ENCODE measurements at regions not wholly inside any gene's neighbourhood (a gene's known extent, or its start where the extent isn't known, plus 50 kb on each side); places are given as distances from the start of the nearest gene placed in this dataset.

- Histone ChIP-seq H3K4me3 (ENCODE audit: insufficient read length, low read depth) (no peak overlapping the region), H3K4me1 (ENCODE audit: insufficient read depth, insufficient read length) (no peaks in the 10 kb centered on the region), H3K27me3 (ENCODE audit: insufficient read depth, insufficient read length) (no peaks in the 10 kb centered on the region), H3K9me3 (ENCODE audit: insufficient read depth, low read length) (no peaks in the 10 kb centered on the region), H3K36me3 (ENCODE audit: insufficient read depth, insufficient read length, low read length) (no peaks in the 10 kb centered on the region), H3K9ac (ENCODE audit: insufficient read length, low read depth) (no peak overlapping the region)
- DNase-seq (ENCODE audit: low read depth, low spot score) = no peak
- no peak for TF ChIP-seq SUZ12 (IDR thresholded peaks at IDR 0.05; ENCODE audit: extremely low read depth, insufficient read depth, insufficient read length)
- no peak for TF ChIP-seq YY1 (IDR thresholded peaks at IDR 0.05; ENCODE audit: insufficient read depth, insufficient read length)
- TF ChIP-seq ZNF274 (IDR thresholded peaks at IDR 0.05; ENCODE audit: low read depth, low read length) = no peak
These were observed 148.0 kb downstream of the ASB1 start for GRCh38 chr2:238574490-238575271.

- no peaks in the 10 kb centered on the region for H3K4me1 ChIP-seq (ENCODE audit: insufficient read depth, insufficient read length)
- H3K4me3 ChIP-seq (ENCODE audit: insufficient read length, low read depth) = no peak overlapping the region
- H3K27me3 ChIP-seq (ENCODE audit: insufficient read depth, insufficient read length) = no peaks in the 10 kb centered on the region
- no peaks in the 10 kb centered on the region for H3K9me3 ChIP-seq (ENCODE audit: insufficient read depth, low read length)
- TF ChIP-seq SUZ12 (IDR thresholded peaks at IDR 0.05; ENCODE audit: extremely low read depth, insufficient read depth, insufficient read length) (no peak), YY1 (IDR thresholded peaks at IDR 0.05; ENCODE audit: insufficient read depth, insufficient read length) (no peak), ZNF274 (IDR thresholded peaks at IDR 0.05; ENCODE audit: low read depth, low read length) (no peak)
- DNase-seq (ENCODE audit: low read depth, low spot score) = no peak
- H3K9ac ChIP-seq (ENCODE audit: insufficient read length, low read depth) = no peak overlapping the region
- H3K36me3 ChIP-seq (ENCODE audit: insufficient read depth, insufficient read length, low read length) = no peaks in the 10 kb centered on the region
These were observed 149.9 kb downstream of the ASB1 start for GRCh38 chr2:238576674-238577073.

GRCh38 chr2:238578256-238578655 lies 151.5 kb downstream of the ASB1 start:
- H3K4me1 ChIP-seq (ENCODE audit: insufficient read depth, insufficient read length) = no peaks in the 10 kb centered on the region
- H3K36me3 ChIP-seq (ENCODE audit: insufficient read depth, insufficient read length, low read length) = no peaks in the 10 kb centered on the region
- no peak for DNase-seq (ENCODE audit: low read depth, low spot score)
- no peaks in the 10 kb centered on the region for H3K27me3 ChIP-seq (ENCODE audit: insufficient read depth, insufficient read length)
- no peak overlapping the region for H3K4me3 ChIP-seq (ENCODE audit: insufficient read length, low read depth)
- TF ChIP-seq SUZ12 (IDR thresholded peaks at IDR 0.05; ENCODE audit: extremely low read depth, insufficient read depth, insufficient read length) (no peak), YY1 (IDR thresholded peaks at IDR 0.05; ENCODE audit: insufficient read depth, insufficient read length) (no peak), ZNF274 (IDR thresholded peaks at IDR 0.05; ENCODE audit: low read depth, low read length) (no peak)
- H3K9ac ChIP-seq (ENCODE audit: insufficient read length, low read depth) = no peak overlapping the region
- H3K9me3 ChIP-seq (ENCODE audit: insufficient read depth, low read length) = no peaks in the 10 kb centered on the region

- no peak overlapping the region for H3K4me3 ChIP-seq (ENCODE audit: insufficient read length, low read depth)
- H3K9me3 ChIP-seq (ENCODE audit: insufficient read depth, low read length) = no peaks in the 10 kb centered on the region
- no peak for TF ChIP-seq YY1 (IDR thresholded peaks at IDR 0.05; ENCODE audit: insufficient read depth, insufficient read length)
- no peak for TF ChIP-seq SUZ12 (IDR thresholded peaks at IDR 0.05; ENCODE audit: extremely low read depth, insufficient read depth, insufficient read length)
- no peak for TF ChIP-seq ZNF274 (IDR thresholded peaks at IDR 0.05; ENCODE audit: low read depth, low read length)
- no peaks in the 10 kb centered on the region for H3K4me1 ChIP-seq (ENCODE audit: insufficient read depth, insufficient read length)
- no peak overlapping the region for H3K9ac ChIP-seq (ENCODE audit: insufficient read length, low read depth)
- no peaks in the 10 kb centered on the region for H3K27me3 ChIP-seq (ENCODE audit: insufficient read depth, insufficient read length)
- DNase-seq (ENCODE audit: low read depth, low spot score) = no peak
- H3K36me3 ChIP-seq (ENCODE audit: insufficient read depth, insufficient read length, low read length) = no peaks in the 10 kb centered on the region
These were observed 153.8 kb downstream of the ASB1 start for GRCh38 chr2:238580486-238580885.

- no peak for TF ChIP-seq ZNF274 (IDR thresholded peaks at IDR 0.05; ENCODE audit: low read depth, low read length)
- TF ChIP-seq YY1 (IDR thresholded peaks at IDR 0.05; ENCODE audit: insufficient read depth, insufficient read length) = no peak
- TF ChIP-seq SUZ12 (IDR thresholded peaks at IDR 0.05; ENCODE audit: extremely low read depth, insufficient read depth, insufficient read length) = no peak
- no peak for DNase-seq (ENCODE audit: low read depth, low spot score)
These were observed 154.4 kb downstream of the ASB1 start for GRCh38 chr2:238581126-238581525.

GRCh38 chr2:238582159-238582558 lies 155.4 kb downstream of the ASB1 start:
- H3K27me3 ChIP-seq (ENCODE audit: insufficient read depth, insufficient read length) = no peaks in the 10 kb centered on the region
- DNase-seq (ENCODE audit: low read depth, low spot score) = no peak

More at GRCh38 chr2:238581126-238581525, 154.4 kb downstream of the ASB1 start:
- Histone ChIP-seq H3K27me3 (ENCODE audit: insufficient read depth, insufficient read length) (no peaks in the 10 kb centered on the region), H3K4me3 (ENCODE audit: insufficient read length, low read depth) (no peak overlapping the region), H3K36me3 (ENCODE audit: insufficient read depth, insufficient read length, low read length) (no peaks in the 10 kb centered on the region), H3K9ac (ENCODE audit: insufficient read length, low read depth) (no peak overlapping the region), H3K9me3 (ENCODE audit: insufficient read depth, low read length) (no peaks in the 10 kb centered on the region), H3K4me1 (ENCODE audit: insufficient read depth, insufficient read length) (no peaks in the 10 kb centered on the region)

GRCh38 chr2:238584617-238585016 lies 157.9 kb downstream of the ASB1 start:
- peaks cover 3% of the 10 kb centered on the region for H3K4me1 ChIP-seq (ENCODE audit: insufficient read depth, insufficient read length)
- no peaks in the 10 kb centered on the region for H3K9me3 ChIP-seq (ENCODE audit: insufficient read depth, low read length)
- H3K9ac ChIP-seq (ENCODE audit: insufficient read length, low read depth) = no peak overlapping the region
- no peak for DNase-seq (ENCODE audit: low read depth, low spot score)
- H3K36me3 ChIP-seq (ENCODE audit: insufficient read depth, insufficient read length, low read length) = no peaks in the 10 kb centered on the region
- H3K4me3 ChIP-seq (ENCODE audit: insufficient read length, low read depth) = no peak overlapping the region
- no peak for TF ChIP-seq SUZ12 (IDR thresholded peaks at IDR 0.05; ENCODE audit: extremely low read depth, insufficient read depth, insufficient read length)
- TF ChIP-seq YY1 (IDR thresholded peaks at IDR 0.05; ENCODE audit: insufficient read depth, insufficient read length) = no peak
- TF ChIP-seq ZNF274 (IDR thresholded peaks at IDR 0.05; ENCODE audit: low read depth, low read length) = no peak
- no peaks in the 10 kb centered on the region for H3K27me3 ChIP-seq (ENCODE audit: insufficient read depth, insufficient read length)

More at GRCh38 chr2:238582159-238582558, 155.4 kb downstream of the ASB1 start:
- TF ChIP-seq YY1 (IDR thresholded peaks at IDR 0.05; ENCODE audit: insufficient read depth, insufficient read length) = no peak
- TF ChIP-seq ZNF274 (IDR thresholded peaks at IDR 0.05; ENCODE audit: low read depth, low read length) = no peak
- no peak overlapping the region for H3K4me3 ChIP-seq (ENCODE audit: insufficient read length, low read depth)
- H3K9me3 ChIP-seq (ENCODE audit: insufficient read depth, low read length) = no peaks in the 10 kb centered on the region
- H3K4me1 ChIP-seq (ENCODE audit: insufficient read depth, insufficient read length) = no peaks in the 10 kb centered on the region
- no peaks in the 10 kb centered on the region for H3K36me3 ChIP-seq (ENCODE audit: insufficient read depth, insufficient read length, low read length)
- no peak overlapping the region for H3K9ac ChIP-seq (ENCODE audit: insufficient read length, low read depth)

All from NT2/D1 (cell line).